ENCODE measurements at regions not wholly inside any gene's neighbourhood (a gene's known extent, or its start where the extent isn't known, plus 50 kb on each side); places are given as distances from the start of the nearest gene placed in this dataset.

- no peak for DNase-seq (ENCODE audit: low read depth in 2 of 3, low spot score in 2 of 3)
These were observed 52.0 kb upstream of the DLX4 start for GRCh38 chr17:49916854-49917515.

GRCh38 chr17:49918591-49918990, 50.4 kb upstream of the DLX4 start:
- DNase-seq (ENCODE audit: low read depth in 2 of 3, low spot score in 2 of 3) = no peak
